Loucy (cell line): ENCODE measurements at regions not wholly inside any gene's neighbourhood (a gene's known extent, or its start where the extent isn't known, plus 50 kb on each side); places are given as distances from the start of the nearest gene placed in this dataset.

Source experiments
- EZH2phosphoT487 ChIP-seq: fragments of 200-600 bp; IDR thresholded peaks from 2 replicates; pipeline ENCODE4 v1.6.1; 2018; ENCODE audit warnings: antibody characterized with exemption, mild to moderate bottlenecking, moderate library complexity, borderline replicate concordance
- TF ChIP-seq, protein P1 (sequence below): fragments of 200-600 bp; sonication (generic); conservative IDR thresholded peaks from 2 replicates; pipeline ENCODE4 v1.5.1; 2014; ENCODE audit warnings: mild to moderate bottlenecking, antibody characterized with exemption, low read length

DNA sequence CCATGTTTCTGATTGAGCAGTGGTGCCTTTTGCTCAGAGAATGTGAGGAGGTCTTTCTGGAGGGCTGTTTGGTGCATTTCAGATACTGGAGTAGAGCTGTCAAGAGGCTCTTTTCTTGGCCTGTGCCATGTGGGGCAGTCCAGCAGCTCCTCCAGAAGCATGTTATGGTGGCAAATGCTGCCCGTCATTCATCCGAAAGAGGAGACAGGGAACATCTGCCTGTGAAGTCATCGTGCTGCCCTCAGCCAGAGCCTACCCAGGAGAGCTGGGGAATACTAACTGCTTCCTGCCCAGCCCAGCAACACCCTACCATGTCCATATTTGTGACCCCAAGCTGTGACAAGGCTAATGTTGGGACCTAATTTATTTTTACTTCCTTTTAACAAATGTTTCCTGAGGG, 82.2 kb upstream of the SLC6A6 start:
- TF ChIP-seq, protein P1, sequence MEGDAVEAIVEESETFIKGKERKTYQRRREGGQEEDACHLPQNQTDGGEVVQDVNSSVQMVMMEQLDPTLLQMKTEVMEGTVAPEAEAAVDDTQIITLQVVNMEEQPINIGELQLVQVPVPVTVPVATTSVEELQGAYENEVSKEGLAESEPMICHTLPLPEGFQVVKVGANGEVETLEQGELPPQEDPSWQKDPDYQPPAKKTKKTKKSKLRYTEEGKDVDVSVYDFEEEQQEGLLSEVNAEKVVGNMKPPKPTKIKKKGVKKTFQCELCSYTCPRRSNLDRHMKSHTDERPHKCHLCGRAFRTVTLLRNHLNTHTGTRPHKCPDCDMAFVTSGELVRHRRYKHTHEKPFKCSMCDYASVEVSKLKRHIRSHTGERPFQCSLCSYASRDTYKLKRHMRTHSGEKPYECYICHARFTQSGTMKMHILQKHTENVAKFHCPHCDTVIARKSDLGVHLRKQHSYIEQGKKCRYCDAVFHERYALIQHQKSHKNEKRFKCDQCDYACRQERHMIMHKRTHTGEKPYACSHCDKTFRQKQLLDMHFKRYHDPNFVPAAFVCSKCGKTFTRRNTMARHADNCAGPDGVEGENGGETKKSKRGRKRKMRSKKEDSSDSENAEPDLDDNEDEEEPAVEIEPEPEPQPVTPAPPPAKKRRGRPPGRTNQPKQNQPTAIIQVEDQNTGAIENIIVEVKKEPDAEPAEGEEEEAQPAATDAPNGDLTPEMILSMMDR: no peak
- TF ChIP-seq EZH2phosphoT487: no peak
